GM18870 (cell line): ENCODE measurements at regions not wholly inside any gene's neighbourhood (a gene's known extent, or its start where the extent isn't known, plus 50 kb on each side); places are given as distances from the start of the nearest gene placed in this dataset.

Experiments used
- ATAC-seq: cut with Tn5 transposase; IDR thresholded peaks from one replicate; pipeline ENCODE4 v1.9.1; 2021; ENCODE audit warnings: moderate library complexity; ENCODE audit not compliant: unreplicated experiment

DNA sequence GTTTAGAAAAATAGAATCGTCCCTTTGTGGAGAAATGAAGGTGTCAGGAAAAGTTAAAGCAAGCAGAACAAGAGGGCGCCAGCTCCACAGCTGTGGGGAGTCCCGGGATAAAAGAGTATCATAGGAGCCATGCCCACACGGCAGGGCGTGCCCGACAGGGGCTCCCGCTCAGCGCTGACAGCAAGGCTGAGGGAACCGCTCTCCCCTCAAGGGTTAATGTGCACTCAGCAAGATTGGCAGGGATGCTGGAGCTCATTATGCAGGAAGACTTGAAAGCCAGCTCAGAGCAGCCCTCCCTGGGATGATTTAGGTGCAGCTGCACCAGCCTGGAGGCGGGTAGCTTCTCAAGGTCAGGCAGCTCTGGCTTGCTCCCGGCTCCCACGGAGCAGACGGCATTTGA, 500.2 kb downstream of the EIPR1 start:
- ATAC-seq, result no peak

DNA sequence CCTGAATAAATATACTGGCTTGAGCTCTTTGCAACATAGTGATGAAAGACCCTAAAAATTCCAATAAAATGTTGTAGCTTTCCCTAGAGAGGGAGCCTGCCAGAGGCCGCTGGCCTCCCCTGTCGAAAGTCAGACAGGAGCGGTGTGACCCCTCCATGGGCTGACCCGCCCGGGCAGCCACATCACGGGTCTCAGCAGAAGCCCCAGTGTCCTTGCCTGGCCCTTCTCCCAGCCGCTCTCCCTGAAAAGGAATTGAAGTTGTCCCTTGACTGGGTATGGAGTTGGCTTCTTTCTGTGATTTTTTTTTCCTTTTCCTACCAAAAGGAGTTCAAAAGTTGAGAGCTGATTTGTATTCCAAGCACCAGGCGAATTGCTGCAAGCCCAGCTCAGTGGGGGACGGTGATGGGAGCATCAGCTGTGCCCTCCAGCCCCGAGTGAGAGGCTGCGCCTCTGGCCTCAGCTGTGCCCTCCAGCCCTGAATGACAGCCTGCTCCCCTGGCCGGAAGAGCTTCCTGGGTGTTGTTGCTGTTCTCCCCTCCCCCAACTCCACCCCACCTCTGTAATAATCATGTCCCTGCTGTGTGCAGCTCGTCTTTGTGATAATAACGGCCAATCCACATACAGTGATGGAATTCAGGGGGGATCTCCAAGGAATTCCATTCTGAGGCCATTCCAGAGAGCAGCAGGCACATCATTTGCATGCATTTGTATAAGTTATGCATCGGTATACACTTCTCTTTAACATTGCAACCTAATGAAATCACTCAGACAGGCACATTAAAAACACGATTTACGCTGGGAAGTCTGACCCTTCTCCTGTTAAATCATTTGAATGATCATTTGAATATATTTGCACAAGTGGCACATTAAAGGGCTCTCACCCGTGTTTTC, 501.0 kb downstream of the EIPR1 start:
- no peak for ATAC-seq

DNA sequence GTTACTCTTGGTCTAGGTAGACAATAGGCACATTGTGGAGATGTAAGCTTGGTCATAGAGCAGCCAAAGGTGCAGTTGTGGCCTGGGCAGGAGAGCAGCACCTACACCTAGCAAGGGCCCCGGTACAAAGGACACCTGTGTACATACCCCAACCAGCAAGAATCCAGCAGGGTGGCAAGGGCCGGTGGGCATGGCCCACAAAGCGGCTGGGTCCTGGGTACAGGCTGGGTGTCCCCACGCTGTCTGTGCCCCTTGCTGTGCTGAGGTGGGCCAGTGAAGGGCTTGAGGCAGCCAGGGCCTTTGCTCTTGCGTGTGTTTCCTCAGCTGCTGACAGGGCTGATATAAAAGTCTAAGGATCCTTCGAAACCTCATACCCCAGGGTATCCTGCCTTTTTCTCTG, 501.8 kb downstream of the EIPR1 start:
- no peak for ATAC-seq

DNA sequence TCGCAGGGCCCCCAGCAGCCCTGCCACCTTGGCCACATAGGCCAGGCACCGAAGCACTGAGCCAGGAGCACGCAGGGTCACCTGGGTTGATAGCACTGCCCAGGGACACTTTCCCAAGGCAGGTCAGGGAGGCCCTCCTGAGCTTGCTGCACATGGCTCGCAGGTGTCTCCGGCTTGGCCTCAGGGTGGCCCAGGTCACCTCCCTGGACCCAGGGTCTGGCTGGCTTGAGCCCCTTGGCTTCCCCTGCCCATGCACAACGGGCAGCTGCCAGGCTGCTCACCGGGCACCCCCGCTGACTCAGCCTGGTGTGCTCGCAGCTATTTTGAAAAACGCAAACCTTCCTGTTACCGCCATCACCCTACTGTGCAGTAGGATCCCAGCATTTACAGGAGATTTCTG, 502.3 kb downstream of the EIPR1 start:
- ATAC-seq, result no peak

DNA sequence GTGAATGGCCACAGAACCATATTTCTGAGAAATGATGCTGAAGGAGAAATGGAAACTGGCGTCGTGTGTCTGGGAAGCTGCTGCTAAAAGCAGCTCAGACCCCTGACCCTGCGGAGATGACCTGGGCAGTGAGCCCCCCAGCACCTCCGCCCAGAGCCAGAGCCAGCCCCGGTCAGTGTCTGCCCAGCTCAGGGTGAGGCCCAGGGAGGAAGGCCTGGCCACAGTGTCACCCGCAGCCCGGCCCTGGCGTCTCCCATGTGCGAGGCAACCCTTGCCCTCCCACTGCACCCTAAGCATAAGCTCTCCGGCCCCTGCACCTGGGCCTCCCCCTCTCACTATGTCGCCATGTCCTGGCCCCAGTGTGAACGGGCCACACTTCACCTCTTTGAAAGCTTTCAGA, 502.8 kb downstream of the EIPR1 start:
- no peak for ATAC-seq

DNA sequence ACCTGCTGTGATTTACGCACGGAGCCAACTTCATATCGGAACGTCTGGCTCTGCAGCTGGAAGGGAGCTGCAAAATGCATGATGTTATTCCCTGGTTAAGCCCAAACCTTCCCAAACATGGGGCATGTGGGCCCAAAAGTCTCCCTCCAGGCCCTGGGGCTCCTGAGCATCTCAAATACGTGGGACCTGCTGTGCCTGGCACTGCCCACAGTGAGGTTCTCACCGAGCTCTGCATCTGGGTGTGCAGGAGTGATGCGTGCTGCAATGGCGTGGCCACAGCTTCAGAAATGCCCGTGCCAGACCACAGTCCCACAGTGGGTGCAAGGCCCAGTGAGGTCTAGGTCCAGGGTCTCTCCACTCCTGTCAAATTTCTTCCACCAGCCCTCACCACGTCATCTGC, 503.3 kb downstream of the EIPR1 start:
- no peak for ATAC-seq

DNA sequence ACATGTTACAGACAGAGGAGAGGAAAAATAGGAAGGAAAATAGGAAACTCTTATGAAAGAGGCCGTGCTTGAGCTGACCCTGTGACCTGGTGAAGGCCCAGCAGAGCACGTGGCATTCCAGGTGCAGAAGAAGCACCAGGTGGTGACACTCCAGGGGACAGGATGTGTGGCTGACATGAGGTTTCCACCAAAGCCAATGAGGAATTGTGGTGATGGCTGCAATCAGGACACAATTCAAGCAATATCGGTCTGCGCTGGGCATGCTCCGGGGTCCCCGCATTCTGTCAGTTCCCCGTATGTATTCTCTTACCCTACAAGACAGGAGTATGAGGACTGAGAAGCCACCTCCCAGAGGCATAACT, 504.2 kb downstream of the EIPR1 start:
- ATAC-seq, result no peak

DNA sequence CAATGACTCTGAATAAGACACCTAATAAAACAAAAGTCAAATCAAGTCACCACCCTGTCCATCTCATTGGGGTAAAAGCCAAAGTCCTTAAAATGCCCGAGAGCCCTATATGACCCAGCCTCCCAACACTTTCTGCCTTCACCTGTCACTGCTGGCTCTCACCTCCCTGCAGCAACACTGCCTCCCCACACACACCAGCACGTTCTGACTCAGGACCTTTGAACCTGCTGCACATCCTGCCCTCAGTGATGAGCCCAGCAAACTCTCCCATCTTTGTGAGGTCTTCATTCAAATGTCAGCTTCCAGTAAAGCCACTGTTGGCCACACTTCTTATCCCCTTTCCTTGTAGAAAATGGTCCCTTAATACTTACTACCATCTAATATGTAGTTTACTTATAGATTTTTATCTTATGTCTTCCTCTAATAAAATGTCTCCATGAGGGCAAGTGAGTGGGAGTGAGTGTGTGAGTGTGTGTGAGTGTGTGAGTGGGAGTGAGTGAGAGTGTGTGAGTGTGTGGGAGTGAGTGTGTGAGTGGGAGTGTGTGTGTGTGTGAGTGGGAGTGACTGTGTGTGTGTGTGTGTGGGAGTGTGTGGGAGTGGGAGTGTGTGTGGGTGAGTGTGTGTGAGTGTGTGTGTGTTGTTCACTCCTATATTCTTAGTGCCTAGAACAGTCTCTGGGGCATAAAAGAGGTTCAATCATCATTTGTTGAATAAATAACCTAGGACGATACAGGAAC, 504.7 kb downstream of the EIPR1 start:
- ATAC-seq, result no peak

DNA sequence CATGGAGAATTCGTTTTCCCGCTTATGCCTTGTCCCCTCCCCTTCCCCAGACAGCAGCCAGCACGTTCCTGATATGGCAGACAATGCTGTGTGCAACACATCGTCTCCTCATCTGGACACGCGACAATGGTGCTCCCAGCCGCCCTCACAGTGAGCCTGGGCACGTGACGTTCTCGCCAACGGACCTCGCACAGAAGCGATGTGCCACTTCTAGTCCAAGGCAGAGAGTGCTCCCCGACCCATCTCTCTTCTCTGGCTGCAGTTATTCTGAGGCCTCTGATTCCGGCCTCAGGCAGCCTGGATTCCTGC, 505.4 kb downstream of the EIPR1 start:
- ATAC-seq, result no peak

DNA sequence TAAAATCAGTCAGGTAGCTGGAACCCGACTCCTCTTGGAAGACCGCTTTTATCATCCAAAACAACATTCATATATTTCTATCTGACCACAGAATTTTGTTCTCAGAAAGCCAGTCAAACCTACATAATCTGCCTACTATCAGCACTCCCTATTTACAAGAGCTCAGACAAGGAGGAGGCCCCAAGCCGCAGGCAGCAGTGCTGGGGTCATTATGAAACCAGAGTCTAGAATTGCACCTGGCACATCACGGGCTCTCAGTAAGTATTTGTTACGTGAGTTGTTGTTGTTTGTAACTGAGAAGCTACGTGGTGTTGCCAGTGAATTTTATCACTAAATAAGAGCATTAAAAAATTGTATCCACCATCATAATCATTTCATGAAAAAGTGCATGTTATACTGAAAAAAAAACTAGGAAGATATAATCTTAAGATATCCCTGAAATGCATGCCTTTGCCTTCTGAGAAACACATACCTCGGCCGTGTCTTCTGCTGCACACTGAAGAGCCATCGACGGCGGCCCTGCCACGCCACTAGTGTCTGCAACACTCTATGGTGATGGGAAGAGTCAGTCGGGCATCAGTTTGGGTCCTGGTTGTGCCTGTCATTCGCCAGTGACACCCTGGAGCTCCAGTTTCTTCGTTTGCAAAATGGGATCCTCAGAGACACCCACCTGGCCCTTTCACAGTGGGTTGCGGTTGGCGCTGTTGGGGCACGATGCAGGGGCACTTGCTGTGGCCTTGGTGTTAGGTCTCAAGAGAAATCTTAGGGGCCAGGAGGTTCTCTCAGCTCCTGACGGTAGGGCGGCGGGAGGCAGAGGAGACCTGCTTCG, 505.9 kb downstream of the EIPR1 start:
- ATAC-seq, result no peak

DNA sequence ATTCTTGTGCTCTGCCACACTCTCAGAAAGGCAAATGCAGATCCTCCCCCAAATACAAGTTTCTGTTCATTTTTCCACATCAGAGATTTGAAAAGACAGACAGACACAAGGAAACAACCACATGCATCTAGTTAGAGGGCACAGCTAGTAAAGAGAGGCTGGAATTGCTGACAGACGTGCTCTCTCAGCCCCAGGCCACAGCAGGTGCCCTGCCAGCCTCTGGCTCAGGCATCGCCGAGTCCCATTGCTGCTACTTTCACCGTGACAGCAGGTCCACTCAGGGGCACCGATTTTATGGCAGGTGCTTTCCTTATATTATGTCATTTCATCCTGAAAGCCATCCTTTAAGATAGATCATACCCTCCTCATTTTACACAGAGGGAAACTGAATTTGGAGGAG, 507.5 kb downstream of the EIPR1 start:
- ATAC-seq, result no peak

DNA sequence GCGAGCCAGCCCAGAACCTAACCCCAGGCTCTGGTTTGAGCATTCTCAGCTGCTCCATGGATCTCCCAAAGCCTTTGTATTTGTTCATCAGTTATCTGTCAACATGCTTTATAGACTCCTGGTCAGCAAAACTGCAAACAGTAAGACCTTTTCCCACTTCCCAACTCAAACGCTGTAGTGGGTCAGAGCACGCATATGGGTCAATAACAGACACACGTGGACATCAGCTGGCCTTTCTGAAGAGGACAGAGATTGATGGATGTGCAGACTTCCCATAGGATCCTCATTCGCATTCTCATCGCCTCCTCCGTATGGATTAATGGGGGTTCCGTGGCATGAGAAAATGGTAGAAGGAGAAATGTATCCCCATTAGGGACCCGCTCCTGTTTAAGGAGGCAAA, 508.1 kb downstream of the EIPR1 start:
- no peak for ATAC-seq

DNA sequence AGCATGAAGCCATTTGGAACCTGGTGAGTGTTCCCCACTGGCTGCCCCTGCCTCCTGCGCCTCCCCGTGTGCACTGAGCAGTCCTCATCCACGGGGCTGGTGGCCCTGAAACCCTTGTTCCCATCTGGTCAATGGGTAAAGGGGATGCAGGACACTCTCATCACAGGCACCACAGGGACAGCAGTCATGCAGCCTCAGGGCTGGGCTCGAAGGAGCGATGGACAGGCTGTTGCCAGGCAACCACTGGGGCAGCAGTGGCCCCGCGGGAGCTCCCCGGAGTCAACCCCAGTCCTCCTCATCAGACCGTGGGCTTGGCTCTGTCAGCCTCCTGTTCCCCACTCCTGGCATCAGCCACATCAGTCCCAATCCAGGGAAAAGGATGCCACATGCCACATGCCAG, 509.5 kb downstream of the EIPR1 start:
- ATAC-seq, result no peak

DNA sequence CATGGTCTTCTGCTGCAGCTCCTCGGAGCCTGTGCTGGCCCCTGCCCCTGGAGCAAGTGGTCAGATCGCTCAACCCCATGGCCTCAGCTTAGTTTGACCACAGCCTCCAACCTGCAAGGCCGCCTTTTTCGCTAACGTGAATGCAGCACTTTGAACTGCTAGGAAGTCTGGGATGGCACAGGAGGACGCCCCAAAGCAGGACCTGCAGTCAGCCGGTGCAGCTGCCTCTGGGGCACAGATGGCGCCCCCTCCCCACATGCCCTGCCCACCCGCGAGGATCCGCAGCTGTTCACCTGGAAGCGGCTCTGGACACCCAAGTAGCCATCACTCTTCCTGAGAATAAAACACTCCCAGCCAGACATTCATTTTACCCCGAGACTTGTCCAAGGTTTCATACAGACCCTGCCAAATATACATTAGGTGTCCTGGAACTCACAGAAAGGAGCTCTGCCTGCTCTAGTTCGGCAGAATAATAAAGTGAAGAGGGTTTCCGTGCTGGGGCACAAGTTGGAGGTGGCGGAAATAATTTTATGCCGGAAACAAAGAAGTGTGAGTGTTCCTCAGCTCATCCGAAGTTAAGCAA, 510.1 kb downstream of the EIPR1 start:
- ATAC-seq, result no peak

DNA sequence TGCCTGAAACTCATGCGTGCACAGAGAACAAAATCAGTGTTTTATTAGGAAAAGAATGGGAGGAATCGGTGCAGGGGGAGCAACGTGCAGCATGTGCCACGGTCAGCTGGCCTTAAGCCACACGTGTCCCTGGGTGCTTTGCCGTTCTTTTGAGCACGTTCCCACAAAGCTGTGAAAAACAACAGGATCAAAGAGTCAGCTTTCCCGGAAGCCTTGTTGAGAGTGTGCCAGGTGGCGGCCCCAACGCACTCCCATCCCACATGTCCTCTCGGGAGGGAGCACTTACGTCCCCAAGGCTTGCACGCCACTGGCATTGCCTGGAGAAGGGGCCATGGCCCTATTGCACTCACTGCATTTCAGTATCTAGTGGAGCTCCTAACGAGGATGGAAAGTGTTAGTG, 511.2 kb downstream of the EIPR1 start:
- ATAC-seq, result no peak

DNA sequence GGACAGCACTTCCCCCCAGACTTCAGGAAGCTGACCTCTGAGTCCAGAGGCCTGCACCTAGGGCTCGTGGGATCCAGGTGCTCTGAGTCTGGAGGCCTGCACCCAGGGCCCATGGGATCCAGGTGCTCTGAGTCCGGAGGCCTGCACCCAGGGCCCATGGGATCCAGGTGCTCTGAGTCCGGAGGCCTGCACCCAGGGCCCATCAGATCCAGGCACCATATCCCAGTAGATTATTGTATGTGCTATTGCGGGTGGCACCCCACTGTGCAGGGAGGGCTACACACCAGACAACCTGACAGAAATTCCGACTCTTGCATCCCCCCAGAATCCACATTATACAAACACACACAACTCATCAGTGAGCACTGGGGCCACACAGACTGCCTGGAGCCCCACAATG, 515.2 kb downstream of the EIPR1 start:
- ATAC-seq, result no peak

DNA sequence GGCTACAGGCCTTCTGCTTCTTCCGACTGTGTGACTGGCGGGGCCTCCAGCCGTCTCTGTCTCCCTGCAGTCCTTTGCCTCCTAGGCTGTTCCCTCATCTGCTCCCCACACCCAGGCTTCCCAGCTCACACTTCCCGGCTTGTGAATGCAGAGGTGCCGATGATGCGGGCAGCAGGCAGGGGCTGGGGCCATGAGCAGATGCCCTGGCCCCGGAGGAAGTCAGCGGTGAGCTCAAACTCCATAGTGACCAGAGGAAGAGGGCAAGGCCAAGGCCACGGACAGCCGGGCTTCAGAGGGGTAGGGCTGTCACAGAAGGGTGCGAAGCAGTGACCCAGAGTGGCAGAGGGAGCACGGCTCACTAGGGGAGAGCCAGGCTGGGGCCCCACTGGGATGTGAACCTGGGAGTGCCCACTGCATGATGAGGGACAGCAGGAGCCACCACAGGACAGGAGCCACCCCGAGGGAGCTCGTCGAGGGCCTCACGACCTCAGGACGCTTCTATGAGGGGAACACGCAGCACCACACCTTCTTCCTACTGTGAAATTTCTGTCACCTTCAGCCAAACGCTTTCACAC, 515.9 kb downstream of the EIPR1 start:
- ATAC-seq, result no peak

DNA sequence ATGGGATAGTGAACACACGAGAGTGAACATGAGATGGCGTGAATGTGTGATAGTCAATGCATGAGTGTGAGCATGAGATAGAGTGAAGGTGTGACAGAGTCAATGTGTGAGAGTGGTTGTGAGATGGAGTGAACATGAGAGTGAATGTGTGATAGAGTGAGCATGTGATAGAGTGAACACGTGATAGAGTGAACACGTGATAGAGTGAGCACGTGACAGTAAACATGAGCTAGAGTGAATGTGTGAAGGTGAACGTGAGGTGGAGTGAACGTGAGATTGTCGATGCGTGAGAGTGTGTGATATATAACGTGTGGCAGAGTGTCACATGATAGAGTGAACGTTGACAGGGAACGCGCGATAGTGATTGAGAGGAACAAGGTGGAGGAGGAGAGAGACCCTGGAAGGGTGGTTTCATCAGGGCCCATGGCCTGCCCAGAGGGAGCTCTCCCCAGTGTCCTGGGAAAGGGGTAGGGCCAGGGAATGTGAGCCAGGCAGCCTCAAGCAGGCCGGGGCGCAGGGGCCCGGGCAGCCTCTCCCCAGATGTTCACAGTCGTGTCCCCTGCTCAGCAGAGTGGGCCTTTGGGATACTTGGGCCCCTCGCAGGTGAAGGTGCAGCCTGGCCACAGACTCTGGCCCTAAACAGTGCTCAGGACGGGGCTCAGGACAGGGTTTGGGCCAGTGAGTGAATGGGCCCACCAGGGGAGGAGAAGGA, 516.9 kb downstream of the EIPR1 start:
- ATAC-seq, result no peak

DNA sequence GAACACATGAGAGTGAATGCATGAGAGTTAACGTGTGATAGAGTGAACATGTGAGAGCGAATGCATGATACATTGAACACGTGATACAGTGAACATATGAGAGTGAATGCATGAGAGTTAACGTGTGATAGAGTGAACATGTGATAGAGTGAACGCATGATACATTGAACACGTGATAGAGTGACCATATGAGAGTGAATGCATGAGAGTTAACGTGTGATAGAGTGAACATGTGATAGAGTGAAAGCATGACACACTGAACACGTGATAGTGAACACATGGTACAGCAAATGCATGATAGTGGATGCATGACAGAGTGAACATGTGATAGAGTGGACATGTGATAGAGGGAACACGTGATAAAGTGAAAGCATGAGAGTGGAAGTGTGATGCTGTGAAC, 517.9 kb downstream of the EIPR1 start:
- no peak for ATAC-seq

DNA sequence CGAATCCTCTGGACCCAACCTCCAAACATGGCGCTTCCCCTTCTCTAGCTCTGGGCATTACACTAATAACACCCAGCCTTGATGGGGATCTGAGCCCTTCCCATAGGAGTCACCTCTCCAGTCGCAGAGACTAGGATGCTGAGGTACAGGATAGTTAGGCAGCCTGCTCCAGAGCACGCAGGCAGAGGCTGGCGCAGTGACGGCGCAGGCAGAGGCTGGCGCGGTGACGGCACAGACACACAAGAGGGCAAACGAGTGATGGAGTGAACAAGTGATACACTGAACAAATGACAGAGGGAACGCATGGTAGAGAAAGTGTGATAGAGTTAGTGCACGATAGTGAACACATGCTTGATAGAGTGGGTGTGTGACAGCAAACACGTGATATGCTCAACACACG, 518.5 kb downstream of the EIPR1 start:
- no peak for ATAC-seq
